ENCODE measurements at regions not wholly inside any gene's neighbourhood (a gene's known extent, or its start where the extent isn't known, plus 50 kb on each side); places are given as distances from the start of the nearest gene placed in this dataset.
"Not testable (repeated sequence)": the region's sequence is repeated elsewhere in the genome, so short reads cannot be mapped to it uniquely, and the experiment has no call there.

DNA sequence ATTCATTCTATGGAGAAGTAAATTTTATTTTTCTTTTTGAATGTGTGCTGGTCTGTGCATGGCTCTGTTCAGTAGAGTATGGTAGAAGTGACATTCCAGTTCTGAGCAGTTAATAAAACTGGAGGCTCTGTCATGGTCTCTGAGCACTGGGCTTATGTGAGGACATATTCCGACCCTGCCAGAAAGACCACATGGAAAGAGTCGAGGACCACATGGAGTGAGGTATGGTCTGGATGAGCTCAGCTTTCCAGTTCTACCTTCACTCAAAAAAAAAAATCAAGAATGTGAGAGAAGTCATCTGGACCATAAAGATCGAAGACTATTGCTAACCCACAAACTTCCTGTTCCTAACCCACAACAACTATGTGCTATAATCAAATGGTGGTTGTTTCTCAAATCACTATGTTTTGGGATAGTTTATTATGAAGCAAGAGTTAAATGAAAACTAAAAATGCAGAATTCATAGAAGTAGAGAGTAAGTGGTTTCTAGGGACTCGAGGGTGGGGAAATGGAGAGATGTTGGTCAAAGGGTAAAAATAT is 534.2 kb upstream of the ANO5 start:
- no peaks in the 10 kb centered on the region for H3K9me3 ChIP-seq (ENCODE audit: control insufficient read depth in 2 of 3, low read length in 3 of 3)
- Mint-ChIP-seq H3K4me1 (no peaks in the 10 kb centered on the region), H3K27ac (no peak overlapping the region), H3K9me3 (peaks cover 2 to 15% (median 6%) of the 10 kb centered on the region in 11 donors), H3K4me3 (no peak overlapping the region), H3K36me3 (no peaks in the 10 kb centered on the region), H3K27me3 (no peaks in the 10 kb centered on the region)
- ChIA-PET POLR2A (no interaction called here), CTCF (no interaction called here)
- H3K36me3 ChIP-seq (ENCODE audit: control insufficient read depth in 2 of 3, insufficient read depth in 3 of 3, low read length in 3 of 3): no peaks in the 10 kb centered on the region
- intact Hi-C loops (cut with micrococcal nuclease): no loop called here
- H3K4me1 ChIP-seq (ENCODE audit: control insufficient read depth in 2 of 2, insufficient read depth in 2 of 2, low read length in 2 of 2): no peaks in the 10 kb centered on the region
- ATAC-seq (no peak), DNase-seq (no peak)
- no peak overlapping the region for H3K4me3 ChIP-seq (ENCODE audit: low read length)
- H3K27ac ChIP-seq (ENCODE audit: low read depth, low read length): no peak overlapping the region
- no peaks in the 10 kb centered on the region for H3K27me3 ChIP-seq (ENCODE audit: control insufficient read depth in 2 of 2, insufficient read depth in 2 of 2, low read length in 2 of 2)

GRCh38 chr11:21659377-21659776 is 533.5 kb upstream of the ANO5 start:
- DNase-seq; H3K4me1 Mint-ChIP-seq; CTCF ChIA-PET; H3K27ac ChIP-seq (ENCODE audit: low read depth, low read length); H3K4me3 ChIP-seq (ENCODE audit: low read length); H3K36me3 Mint-ChIP-seq; H3K27ac Mint-ChIP-seq; POLR2A ChIA-PET; H3K4me3 Mint-ChIP-seq; H3K9me3 ChIP-seq (ENCODE audit: control insufficient read depth in 2 of 3, low read length in 3 of 3); intact Hi-C loops (cut with micrococcal nuclease); H3K27me3 Mint-ChIP-seq; H3K4me1 ChIP-seq (ENCODE audit: control insufficient read depth in 2 of 2, insufficient read depth in 2 of 2, low read length in 2 of 2); H3K27me3 ChIP-seq (ENCODE audit: control insufficient read depth in 2 of 2, insufficient read depth in 2 of 2, low read length in 2 of 2); H3K36me3 ChIP-seq (ENCODE audit: control insufficient read depth in 2 of 3, insufficient read depth in 3 of 3, low read length in 3 of 3); ATAC-seq: not testable (repeated sequence)
- H3K9me3 Mint-ChIP-seq: peaks cover 2 to 15% (median 6%) of the 10 kb centered on the region in 11 donors

- no peak for DNase-seq
- Mint-ChIP-seq H3K36me3 (no peaks in the 10 kb centered on the region), H3K27ac (no peak overlapping the region), H3K4me3 (no peak overlapping the region), H3K27me3 (no peaks in the 10 kb centered on the region), H3K9me3 (peaks cover 2 to 15% (median 6%) of the 10 kb centered on the region in 11 donors), H3K4me1 (no peaks in the 10 kb centered on the region)
- ChIA-PET POLR2A (no interaction called here), CTCF (no interaction called here)
- Histone ChIP-seq H3K9me3 (ENCODE audit: control insufficient read depth in 2 of 3, low read length in 3 of 3) (no peaks in the 10 kb centered on the region), H3K36me3 (ENCODE audit: control insufficient read depth in 2 of 3, insufficient read depth in 3 of 3, low read length in 3 of 3) (no peaks in the 10 kb centered on the region), H3K4me1 (ENCODE audit: control insufficient read depth in 2 of 2, insufficient read depth in 2 of 2, low read length in 2 of 2) (no peaks in the 10 kb centered on the region), H3K27ac (ENCODE audit: low read depth, low read length) (no peak overlapping the region), H3K27me3 (ENCODE audit: control insufficient read depth in 2 of 2, insufficient read depth in 2 of 2, low read length in 2 of 2) (no peaks in the 10 kb centered on the region), H3K4me3 (ENCODE audit: low read length) (no peak overlapping the region)
- intact Hi-C loops (cut with micrococcal nuclease): no loop called here
- no peak for ATAC-seq
These were observed 532.9 kb upstream of the ANO5 start for GRCh38 chr11:21659961-21660360.

- Mint-ChIP-seq H3K36me3 (no peaks in the 10 kb centered on the region), H3K27me3 (no peaks in the 10 kb centered on the region), H3K9me3 (peaks cover 0 to 8% (median 3%) of the 10 kb centered on the region in 11 donors), H3K27ac (no peak overlapping the region), H3K4me3 (no peak overlapping the region), H3K4me1 (no peaks in the 10 kb centered on the region)
- ATAC-seq (no peak), DNase-seq (no peak)
- no peaks in the 10 kb centered on the region for H3K9me3 ChIP-seq (ENCODE audit: control insufficient read depth in 2 of 3, low read length in 3 of 3)
- H3K27ac ChIP-seq (ENCODE audit: low read depth, low read length): no peak overlapping the region
- H3K36me3 ChIP-seq (ENCODE audit: control insufficient read depth in 2 of 3, insufficient read depth in 3 of 3, low read length in 3 of 3): no peaks in the 10 kb centered on the region
- intact Hi-C loops (cut with micrococcal nuclease): no loop called here
- no peaks in the 10 kb centered on the region for H3K27me3 ChIP-seq (ENCODE audit: control insufficient read depth in 2 of 2, insufficient read depth in 2 of 2, low read length in 2 of 2)
- H3K4me3 ChIP-seq (ENCODE audit: low read length): no peak overlapping the region
- CTCF ChIA-PET: no interaction called here
- no peaks in the 10 kb centered on the region for H3K4me1 ChIP-seq (ENCODE audit: control insufficient read depth in 2 of 2, insufficient read depth in 2 of 2, low read length in 2 of 2)
- POLR2A ChIA-PET: no interaction called here
These were observed 517.8 kb upstream of the ANO5 start for GRCh38 chr11:21675049-21675616.

- Mint-ChIP-seq H3K4me3 (no peak overlapping the region), H3K4me1 (no peaks in the 10 kb centered on the region), H3K27ac (no peak overlapping the region), H3K36me3 (no peaks in the 10 kb centered on the region), H3K9me3 (peaks cover 2 to 21% (median 10%) of the 10 kb centered on the region in 11 donors), H3K27me3 (no peaks in the 10 kb centered on the region)
- Histone ChIP-seq H3K36me3 (ENCODE audit: control insufficient read depth in 2 of 3, insufficient read depth in 3 of 3, low read length in 3 of 3) (no peaks in the 10 kb centered on the region), H3K27me3 (ENCODE audit: control insufficient read depth in 2 of 2, insufficient read depth in 2 of 2, low read length in 2 of 2) (no peaks in the 10 kb centered on the region), H3K4me3 (ENCODE audit: low read length) (no peak overlapping the region), H3K9me3 (ENCODE audit: control insufficient read depth in 2 of 3, low read length in 3 of 3) (no peaks in the 10 kb centered on the region), H3K4me1 (ENCODE audit: control insufficient read depth in 2 of 2, insufficient read depth in 2 of 2, low read length in 2 of 2) (no peaks in the 10 kb centered on the region), H3K27ac (ENCODE audit: low read depth, low read length) (no peak overlapping the region)
- intact Hi-C loops (cut with micrococcal nuclease): no loop called here
- ChIA-PET CTCF (no interaction called here), POLR2A (no interaction called here)
- DNase-seq (no peak), ATAC-seq (no peak)
These were observed 505.2 kb upstream of the ANO5 start for GRCh38 chr11:21687643-21688042.

GRCh38 chr11:21704539-21704938 is 488.3 kb upstream of the ANO5 start:
- Histone ChIP-seq H3K4me3 (ENCODE audit: low read length) (no peak overlapping the region), H3K27ac (ENCODE audit: low read depth, low read length) (no peak overlapping the region), H3K27me3 (ENCODE audit: control insufficient read depth in 2 of 2, insufficient read depth in 2 of 2, low read length in 2 of 2) (no peaks in the 10 kb centered on the region), H3K4me1 (ENCODE audit: control insufficient read depth in 2 of 2, insufficient read depth in 2 of 2, low read length in 2 of 2) (no peaks in the 10 kb centered on the region), H3K9me3 (ENCODE audit: control insufficient read depth in 2 of 3, low read length in 3 of 3) (no peaks in the 10 kb centered on the region), H3K36me3 (ENCODE audit: control insufficient read depth in 2 of 3, insufficient read depth in 3 of 3, low read length in 3 of 3) (no peaks in the 10 kb centered on the region)
- Mint-ChIP-seq H3K4me1 (no peaks in the 10 kb centered on the region), H3K27ac (no peak overlapping the region), H3K4me3 (no peak overlapping the region), H3K27me3 (no peaks in the 10 kb centered on the region), H3K9me3 (peaks cover 0 to 6% (median 0%) of the 10 kb centered on the region in 11 donors), H3K36me3 (no peaks in the 10 kb centered on the region)
- POLR2A ChIA-PET: no interaction called here
- no peak for DNase-seq
- intact Hi-C loops (cut with micrococcal nuclease): no loop called here
- ATAC-seq: no peak
- CTCF ChIA-PET: no interaction called here

DNA sequence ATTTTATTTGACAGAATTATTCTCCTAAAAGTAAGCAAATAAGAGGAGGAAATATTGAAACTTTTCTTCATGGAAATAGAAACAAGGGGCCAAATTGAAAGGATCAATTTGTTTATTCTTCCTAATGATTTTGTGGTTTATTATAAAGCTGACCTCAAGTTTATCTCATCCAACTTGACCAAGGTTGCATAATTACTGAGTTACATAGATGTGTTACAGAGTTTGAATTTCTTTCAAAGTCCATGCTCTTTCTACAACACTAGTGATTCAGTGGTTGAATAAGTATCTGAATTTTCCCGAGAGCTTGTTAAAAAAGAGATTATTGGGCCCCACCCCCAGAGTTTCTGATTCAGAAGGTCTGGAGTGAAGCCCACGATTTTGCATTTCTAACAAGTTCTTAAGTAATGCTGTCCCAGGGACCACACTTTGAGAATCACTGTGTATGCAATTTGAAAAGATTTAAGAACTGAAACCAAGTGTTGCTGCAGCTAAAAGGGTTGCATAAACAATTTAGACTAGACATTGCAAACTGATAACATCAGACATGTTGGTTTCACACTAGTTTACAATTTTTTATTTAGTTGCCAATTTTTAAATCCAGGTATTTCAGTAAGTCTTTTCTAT is 485.7 kb upstream of the ANO5 start:
- CTCF ChIA-PET: no interaction called here
- DNase-seq: no peak

More for the DNA sequence above, 485.7 kb upstream of the ANO5 start:
- Mint-ChIP-seq H3K4me1 (no peaks in the 10 kb centered on the region), H3K36me3 (no peaks in the 10 kb centered on the region), H3K27ac (no peak overlapping the region), H3K4me3 (no peak overlapping the region), H3K9me3 (peaks cover 0 to 8% (median 0%) of the 10 kb centered on the region in 11 donors), H3K27me3 (no peaks in the 10 kb centered on the region)
- ATAC-seq: no peak
- Histone ChIP-seq H3K36me3 (ENCODE audit: control insufficient read depth in 2 of 3, insufficient read depth in 3 of 3, low read length in 3 of 3) (no peaks in the 10 kb centered on the region), H3K27me3 (ENCODE audit: control insufficient read depth in 2 of 2, insufficient read depth in 2 of 2, low read length in 2 of 2) (no peaks in the 10 kb centered on the region), H3K4me3 (ENCODE audit: low read length) (no peak overlapping the region), H3K27ac (ENCODE audit: low read depth, low read length) (no peak overlapping the region), H3K4me1 (ENCODE audit: control insufficient read depth in 2 of 2, insufficient read depth in 2 of 2, low read length in 2 of 2) (no peaks in the 10 kb centered on the region), H3K9me3 (ENCODE audit: control insufficient read depth in 2 of 3, low read length in 3 of 3) (no peaks in the 10 kb centered on the region)
- intact Hi-C loops (cut with micrococcal nuclease): no loop called here
- POLR2A ChIA-PET: no interaction called here
